Body of pancreas (tissue), 4 donors: ENCODE measurements at regions not wholly inside any gene's neighbourhood (a gene's known extent, or its start where the extent isn't known, plus 50 kb on each side); places are given as distances from the start of the nearest gene placed in this dataset.

Experiments used
- POLR2A ChIP-seq, 3 donors: fragments of 450-650 bp; IDR thresholded peaks; one replicate each; pipeline ENCODE4 v1.6.1; 2016; ENCODE audit warnings: antibody characterized with exemption in 3 of 3, mild to moderate bottlenecking in 2 of 3
- TF ChIP-seq, protein P1 (sequence below), 7 experiments: fragments of 450-650 bp in 4 of 7; fragments of 200-600 bp in 3 of 7; sonication (generic) in 3 of 7; IDR thresholded peaks; one replicate each; pipeline ENCODE4 v1.5.1; 2016 to 2019; ENCODE audit warnings: antibody characterized with exemption in 7 of 7

DNA sequence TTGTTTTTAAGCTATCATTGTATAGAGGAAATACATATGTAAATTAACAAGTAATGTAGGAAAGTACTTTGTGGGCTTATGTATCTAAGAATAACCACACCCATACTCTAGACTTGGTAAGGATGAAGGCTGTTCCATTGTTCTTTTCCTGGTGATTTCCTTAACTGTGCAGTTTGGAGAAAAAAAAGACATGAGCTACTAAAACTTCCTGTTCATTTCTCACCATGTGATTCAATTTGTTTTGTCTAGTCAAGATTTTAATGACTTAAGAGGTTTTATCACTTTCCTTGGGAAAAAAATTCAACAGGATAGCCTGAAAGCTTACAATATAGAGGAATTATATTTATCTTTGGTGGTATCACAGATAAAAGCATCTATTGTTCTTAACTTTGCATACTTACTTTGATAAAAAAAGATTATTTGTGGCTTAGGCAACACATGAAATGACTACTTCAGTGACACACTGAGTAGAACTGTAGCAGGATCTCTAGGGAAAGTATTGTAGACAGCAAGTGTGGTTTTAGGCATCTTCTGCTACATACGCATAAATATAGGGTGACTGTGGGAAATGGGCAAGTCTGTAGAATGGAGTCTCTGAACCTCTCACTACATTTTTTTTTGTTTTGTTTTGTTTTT, 80.3 kb downstream of the GJA1 start:
- TF ChIP-seq, protein P1, sequence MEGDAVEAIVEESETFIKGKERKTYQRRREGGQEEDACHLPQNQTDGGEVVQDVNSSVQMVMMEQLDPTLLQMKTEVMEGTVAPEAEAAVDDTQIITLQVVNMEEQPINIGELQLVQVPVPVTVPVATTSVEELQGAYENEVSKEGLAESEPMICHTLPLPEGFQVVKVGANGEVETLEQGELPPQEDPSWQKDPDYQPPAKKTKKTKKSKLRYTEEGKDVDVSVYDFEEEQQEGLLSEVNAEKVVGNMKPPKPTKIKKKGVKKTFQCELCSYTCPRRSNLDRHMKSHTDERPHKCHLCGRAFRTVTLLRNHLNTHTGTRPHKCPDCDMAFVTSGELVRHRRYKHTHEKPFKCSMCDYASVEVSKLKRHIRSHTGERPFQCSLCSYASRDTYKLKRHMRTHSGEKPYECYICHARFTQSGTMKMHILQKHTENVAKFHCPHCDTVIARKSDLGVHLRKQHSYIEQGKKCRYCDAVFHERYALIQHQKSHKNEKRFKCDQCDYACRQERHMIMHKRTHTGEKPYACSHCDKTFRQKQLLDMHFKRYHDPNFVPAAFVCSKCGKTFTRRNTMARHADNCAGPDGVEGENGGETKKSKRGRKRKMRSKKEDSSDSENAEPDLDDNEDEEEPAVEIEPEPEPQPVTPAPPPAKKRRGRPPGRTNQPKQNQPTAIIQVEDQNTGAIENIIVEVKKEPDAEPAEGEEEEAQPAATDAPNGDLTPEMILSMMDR (IDR thresholded peaks at IDR 0.05): no peak
- no peak for TF ChIP-seq POLR2A (IDR thresholded peaks at IDR 0.05)
